RPMI7951 (cell line): ENCODE measurements at regions not wholly inside any gene's neighbourhood (a gene's known extent, or its start where the extent isn't known, plus 50 kb on each side); places are given as distances from the start of the nearest gene placed in this dataset.
"Not testable (repeated sequence)": the region's sequence is repeated elsewhere in the genome, so short reads cannot be mapped to it uniquely, and the experiment has no call there.

Experiments
- DNase-seq: peaks from one replicate; pipeline ENCODE4 v3.0.0-alpha.2; 2012; ENCODE audit warnings: low read depth

DNA sequence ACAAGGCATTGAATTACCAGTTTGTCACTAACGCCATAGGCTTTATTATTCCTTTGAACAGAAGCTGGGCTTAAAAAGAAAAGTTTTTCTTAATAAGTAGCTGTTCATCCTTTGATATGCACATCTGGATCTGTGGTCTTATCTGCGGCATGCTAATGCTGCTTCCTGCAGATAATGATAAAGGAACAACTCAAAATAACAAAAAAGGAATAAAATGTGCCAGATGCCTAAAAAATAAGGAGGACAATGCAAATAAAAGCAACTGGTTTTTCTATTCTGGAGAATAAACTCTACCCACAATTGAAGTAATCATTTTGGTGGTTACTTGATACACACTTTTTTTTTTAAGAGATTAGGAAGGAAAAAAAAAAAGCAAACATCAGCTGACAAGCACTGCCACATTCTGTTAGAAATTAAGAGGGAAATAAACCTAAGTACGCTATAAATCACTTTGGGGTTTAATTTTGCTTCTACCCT, 156.8 kb upstream of the SALL4 start:
- DNase-seq, result no peak

DNA sequence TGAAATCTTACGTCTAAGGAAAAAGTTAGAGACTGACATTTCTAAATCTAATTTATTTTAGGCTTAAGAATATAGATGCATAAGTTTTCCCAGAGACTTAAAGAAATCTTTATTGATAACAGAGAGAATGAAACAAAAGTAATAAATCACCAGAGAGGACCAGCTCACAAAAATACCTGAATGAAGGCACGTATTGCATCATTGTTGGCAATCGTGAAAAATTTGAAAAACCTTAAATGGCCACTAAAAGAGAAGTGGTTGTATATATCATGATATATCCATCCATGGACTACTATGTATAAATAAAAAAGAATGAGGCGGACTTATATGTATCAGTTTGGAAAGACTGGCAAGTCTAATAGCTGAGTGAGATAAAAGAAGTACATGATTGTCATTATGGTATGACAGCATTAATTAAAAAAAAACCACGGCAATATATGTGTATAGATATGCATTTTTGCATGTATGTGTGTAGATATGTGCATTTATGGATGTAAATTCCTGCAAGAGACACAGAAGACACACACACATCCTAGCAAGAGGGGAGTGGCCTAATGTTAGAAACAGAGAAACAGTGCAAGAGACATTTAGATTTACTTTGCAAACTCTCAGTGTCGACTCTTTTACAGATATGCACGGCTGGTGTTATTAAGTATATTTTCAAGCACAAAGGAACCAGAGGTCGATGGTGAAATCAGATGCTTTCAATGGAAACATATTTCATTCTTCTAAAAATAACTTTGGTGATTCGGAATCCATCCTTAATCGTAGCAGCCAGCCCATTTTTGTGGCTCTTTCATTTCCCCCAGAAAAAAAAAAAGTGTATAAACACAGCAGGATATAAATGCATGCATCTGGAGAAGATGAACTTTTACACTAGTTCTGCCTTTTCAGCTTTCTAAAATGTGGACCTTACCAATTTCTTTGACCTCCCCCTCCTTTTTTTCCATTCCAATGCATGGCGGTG, 156.1 kb upstream of the SALL4 start:
- no peak for DNase-seq

DNA sequence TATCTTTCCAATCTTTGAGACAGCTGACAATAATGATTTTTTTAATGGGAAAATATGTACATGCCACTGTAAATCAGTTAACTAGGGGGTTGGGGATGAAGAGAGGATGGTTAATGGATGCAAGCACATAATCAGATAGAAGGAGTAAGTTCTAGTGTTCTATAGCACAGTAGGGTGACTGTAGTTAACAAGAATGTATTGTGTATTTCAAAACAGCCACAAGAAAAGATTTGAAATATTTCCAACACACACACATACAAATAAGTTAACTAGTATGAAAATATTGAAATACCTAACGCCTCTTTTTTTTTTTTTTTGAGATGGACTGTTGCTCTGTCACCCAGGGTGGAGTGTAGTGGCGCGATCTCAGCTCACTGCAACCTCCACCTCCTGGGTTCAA, 153.4 kb upstream of the SALL4 start:
- no peak for DNase-seq

DNA sequence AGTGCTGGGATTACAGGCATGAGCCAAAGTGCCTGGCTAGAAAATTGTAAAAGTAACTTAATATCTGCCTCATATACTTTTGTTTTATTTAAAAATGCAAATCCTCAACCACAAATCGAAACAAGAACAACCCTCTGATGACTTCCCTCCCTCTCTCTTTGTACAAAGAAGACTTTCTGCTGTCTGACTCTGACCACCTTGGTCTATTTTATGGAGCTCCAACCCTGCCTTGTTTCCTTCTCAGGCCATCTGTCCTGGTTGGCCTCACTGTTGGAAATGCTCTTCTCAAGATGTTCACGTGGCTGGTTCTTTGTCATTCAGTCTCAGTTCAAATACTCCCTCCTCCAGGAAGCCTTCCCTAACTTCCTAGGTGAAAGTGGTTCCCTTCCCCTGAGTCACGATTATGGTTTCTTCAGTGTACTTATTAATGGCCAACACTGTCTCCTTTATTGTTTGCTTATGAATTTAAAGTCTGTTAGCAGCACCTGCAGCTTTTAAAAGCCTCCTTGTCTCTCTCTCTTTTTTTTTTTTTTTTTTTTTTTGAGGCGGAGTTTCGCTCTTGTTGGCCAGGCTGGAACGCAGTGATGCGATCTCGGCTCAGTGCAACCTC, 151.5 kb upstream of the SALL4 start:
- DNase-seq, result no peak

DNA sequence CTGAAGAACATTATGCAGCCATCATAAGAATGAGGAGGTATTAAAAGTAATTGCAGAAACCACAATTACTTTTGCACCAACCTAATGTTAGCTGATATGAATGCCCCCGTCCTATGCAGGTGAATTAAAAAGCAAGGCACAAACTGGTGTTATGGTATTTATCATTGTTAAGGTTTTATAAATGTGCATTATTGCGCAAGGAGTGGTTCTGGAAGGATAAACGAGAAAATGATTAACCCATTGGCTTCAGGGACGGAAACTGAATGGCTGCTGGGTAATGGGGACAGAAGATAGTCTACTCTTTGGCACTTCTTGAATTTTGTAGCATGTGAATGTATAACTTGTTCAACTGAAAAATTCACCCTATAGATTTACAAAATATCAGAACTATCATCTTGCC, 148.6 kb upstream of the SALL4 start:
- no peak for DNase-seq

DNA sequence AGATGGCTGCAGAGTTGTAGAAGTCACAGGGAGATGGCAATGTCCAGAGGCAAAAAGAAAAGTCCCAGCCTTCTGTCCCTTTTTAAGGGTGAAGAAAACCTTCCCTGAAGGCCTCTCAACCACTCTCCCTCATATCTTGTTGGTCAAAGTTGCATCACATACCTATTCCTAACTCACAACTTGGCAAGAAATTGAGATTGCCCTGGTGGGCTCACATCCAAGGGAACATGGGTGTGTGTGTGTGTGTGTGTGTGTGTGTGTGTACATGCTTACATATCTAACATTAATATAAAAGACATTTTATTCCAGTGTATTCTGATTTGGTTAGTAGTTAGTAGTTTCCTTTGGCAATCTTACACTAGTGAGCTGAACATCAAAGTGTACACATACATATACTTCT, 144.3 kb upstream of the SALL4 start:
- no peak for DNase-seq

DNA sequence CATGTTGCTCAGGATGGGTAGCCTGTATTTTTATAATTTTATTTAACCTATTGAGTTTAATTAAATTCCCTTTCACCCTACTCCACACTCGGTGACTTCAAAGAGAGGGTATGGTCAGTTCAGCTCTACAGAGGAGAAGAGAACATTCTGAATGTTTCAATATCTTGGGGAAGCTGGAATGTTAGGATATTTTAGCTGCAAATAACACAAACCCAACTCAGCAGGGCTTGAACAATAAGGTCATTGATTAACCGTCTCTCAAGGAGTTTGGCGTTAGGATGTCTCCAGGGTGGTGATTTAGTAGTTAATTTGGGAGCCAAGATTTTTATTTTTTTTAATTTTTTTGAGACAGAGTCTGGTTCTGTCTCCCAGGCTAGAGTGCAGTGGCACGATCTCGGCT, 143.6 kb upstream of the SALL4 start:
- DNase-seq, result no peak

- DNase-seq, result no peak
Measured at GRCh38 chr20:51945177-51945576, 142.9 kb upstream of the SALL4 start.

- no peak for DNase-seq
Measured at GRCh38 chr20:51943761-51944160, 141.4 kb upstream of the SALL4 start.

DNA sequence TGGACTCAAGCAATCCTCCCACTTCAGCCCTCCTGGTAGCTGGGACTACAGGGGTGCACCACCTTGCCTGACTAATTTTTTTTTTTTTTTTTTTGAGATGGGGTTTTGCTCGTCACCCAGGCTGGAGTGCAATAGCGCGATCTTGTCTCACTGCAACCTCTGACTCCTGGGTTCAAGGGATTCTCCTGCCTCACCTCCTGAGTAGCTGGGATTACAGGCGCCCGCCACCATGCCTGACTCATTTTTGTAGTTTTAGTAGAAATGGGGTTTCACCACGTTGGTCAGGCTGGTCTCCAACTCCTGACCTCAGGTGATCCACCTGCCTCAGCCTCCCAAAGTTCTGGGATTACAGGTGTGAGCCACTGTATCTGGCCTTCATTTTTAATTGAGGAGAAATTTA, 141.0 kb upstream of the SALL4 start:
- not testable (repeated sequence) for DNase-seq

DNA sequence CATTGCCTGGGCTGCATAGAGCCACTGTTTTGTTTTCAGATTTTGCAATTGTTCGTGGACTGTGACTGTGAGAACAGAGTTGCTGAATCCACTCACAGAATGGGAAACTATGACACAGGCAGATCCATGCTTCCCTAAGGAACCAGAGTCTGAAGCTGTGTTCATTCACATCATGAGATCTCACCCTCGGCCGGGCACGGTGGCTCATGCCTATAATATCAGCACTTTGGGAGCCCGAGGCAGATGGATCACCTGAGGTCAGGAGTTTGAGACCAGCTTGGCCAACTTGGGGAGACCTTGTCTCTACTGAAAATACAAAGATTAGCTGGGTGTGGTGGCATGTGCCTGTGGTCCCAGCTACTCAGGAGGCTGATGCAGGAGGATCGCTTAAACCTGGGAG, 139.2 kb upstream of the SALL4 start:
- DNase-seq, result no peak

- no peak for DNase-seq
Measured at GRCh38 chr20:51939259-51939585, 136.9 kb upstream of the SALL4 start.

DNA sequence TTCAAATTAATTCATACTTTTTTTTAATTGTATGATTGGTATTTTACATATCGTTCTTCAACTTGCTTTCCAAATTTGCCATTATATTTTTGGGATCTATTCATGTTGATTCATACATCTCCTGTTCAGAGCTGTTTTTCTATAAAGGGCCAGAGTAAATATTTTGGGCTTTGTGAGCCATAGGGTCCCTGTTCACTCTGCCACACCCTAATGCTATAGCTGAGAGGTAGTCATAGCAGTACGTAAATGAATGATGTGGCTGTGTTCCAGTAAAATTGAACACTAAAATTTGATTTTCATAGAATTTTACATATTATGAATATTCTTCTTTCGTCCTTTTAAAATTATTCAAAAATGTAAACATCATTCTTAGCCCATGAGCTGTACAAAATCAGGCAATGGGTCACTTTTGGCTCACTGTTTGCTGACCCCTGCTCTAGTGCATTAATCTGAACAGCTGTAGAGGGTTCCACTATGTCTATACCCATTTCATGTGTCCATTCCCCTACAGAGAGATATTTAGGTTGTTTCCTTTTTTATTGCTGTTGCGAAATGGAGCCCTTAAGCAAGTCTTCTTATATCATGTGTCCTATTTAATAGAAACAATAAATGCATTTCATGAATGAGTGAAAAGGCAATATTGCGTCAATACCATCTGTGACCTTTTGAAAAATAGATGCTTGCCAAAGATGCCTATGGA, 136.4 kb upstream of the SALL4 start:
- DNase-seq, result no peak

- no peak for DNase-seq
Measured at GRCh38 chr20:51937779-51938178, 135.5 kb upstream of the SALL4 start.

DNA sequence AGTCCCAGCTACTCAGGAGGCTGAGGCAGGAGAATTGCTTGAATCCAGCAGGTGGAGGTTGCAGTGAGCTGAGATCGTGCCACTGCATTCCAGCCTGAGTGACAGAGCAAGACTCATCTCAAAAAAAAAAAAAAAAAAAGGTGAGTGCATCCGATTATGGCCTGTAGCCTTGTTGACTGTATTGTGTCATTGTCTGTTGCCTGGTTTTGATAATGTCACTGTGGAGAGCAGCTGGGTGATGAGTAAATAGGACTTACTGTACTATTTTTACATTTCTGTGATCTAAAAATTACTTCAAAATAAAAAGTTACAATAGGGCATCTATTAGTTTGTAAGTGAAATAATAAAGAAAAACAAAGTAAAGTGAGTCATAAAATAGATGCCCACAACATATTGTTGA, 134.1 kb upstream of the SALL4 start:
- no peak for DNase-seq

- no peak for DNase-seq
Measured at GRCh38 chr20:51935003-51935358, 132.7 kb upstream of the SALL4 start.

DNA sequence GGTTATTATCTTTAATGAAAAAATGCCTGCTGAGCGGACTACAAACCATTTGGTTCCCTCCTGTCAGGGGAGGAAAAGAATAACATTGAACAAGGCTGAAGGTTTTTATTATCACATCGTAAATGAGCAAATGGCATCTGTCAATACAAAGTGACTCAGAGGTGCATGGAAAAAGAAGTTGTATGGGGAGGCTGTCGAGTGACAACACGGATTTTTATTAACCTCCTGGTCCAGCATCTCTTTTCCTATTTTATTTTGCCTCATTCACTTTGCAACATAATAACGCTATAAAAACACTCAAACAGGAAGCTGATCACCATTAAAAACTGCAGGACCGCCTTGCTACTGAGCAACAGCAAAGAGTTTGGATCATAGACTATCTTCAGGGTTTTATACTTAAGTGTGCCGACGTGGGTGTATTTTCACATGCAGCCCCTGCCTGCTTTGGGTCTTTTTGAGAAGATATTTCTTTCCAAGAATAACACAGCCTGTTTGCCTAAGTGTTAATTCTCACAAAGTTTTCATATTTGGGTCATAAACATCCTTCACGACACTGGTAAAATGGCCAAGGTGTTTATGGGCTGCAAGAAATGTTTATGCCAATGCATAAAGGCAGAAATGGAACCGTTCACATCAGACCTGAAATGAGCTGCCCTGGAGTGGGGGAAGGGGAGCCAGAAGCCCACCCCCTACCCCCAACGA, 132.1 kb upstream of the SALL4 start:
- DNase-seq, result no peak

GRCh38 chr20:51931371-51931781, 129.1 kb upstream of the SALL4 start:
- no peak for DNase-seq

DNA sequence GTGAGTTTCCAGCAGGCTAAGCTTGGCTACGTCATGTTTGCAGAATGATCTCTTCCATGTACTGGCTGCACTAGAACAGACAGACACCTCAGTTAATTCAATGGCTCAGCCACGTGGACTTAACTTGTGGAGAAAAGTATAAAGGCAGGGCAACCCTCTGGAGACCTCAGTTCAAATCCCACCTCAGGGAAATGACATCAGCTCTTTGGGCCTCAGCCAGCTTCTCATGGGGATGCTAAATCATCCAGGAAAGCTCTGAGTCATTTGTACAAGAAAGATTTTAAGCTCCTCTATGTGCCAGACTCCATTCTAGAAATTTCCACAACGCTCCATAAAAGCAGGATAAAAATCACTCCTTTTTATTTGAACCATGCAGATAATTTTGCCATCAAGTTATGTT, 128.5 kb upstream of the SALL4 start:
- DNase-seq, result peak; percentile 65

DNA sequence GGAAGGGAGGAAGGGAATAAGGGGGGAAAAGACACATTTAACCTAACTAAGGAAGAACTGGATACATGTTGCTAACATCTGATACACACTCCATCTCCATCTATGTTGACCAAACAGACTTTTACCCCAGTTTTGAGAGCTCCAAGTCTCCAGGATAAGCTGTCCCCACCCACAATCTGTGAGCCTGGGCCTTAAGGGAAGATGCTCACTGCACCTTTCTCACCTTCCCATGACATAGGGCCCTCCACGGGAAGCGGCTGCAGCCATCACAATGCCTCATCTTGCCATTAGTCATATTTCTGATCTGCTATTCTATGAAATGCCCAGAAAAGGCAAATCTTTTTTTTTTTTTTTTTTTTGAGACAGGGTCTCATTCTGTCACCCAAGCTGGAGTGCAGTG, 126.6 kb upstream of the SALL4 start:
- no peak for DNase-seq

DNA sequence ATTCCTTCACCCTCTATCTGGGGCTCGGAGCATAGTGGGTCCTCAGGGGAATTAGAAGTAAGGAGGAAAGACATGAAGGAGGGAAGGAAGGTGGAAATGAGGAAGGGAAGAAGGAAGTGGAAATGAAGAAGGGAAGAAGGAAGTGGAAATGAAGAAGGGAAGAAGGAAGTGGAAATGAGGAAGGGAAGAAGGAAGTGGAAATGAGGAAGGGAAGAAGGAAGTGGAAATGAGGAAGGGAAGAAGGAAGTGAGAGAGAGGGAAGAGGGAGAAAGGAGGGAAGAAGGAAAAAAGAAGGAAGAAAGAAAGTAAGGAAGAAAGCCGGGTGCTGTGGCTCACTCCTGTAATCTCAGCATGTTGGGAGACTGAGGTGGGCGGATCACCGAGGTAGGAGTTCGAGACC, 125.6 kb upstream of the SALL4 start:
- not testable (repeated sequence) for DNase-seq

DNA sequence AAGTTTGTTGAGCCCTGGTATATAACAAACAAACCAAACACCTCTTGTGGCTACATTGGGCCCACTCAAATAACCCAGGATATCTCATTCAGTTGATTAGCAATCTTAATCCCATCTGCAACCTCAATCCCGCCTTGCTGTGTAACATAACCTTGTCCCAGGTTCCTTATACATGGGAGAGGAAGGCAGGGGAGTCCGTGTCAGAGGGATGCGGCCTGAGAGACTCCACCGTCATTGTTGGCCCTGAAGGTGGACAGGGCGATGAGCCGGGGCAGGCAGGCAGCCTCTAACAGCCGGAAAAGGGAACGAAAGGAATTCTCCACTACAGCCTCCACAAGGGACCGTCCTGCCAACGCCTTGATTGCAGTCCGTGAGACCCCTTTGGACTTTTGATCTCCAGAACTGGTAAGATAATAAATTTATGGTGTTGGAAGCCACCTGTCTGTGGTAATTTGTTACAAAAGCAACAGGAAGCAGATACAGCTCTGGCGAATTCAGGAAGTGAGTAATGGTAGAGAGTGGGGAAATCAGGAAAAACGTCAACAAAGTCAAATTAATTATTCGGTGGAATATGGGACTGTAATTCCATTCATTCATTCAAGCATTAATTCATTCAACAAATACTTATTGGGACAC, 124.5 kb upstream of the SALL4 start:
- DNase-seq, result no peak
